Activated T-cell treated with anti-CD3 and anti-CD28 coated beads, Interleukin-2, amount 50 U/mL, for 48 hours (primary cell): ENCODE measurements at regions not wholly inside any gene's neighbourhood (a gene's known extent, or its start where the extent isn't known, plus 50 kb on each side); places are given as distances from the start of the nearest gene placed in this dataset.
"Not testable (repeated sequence)": the region's sequence is repeated elsewhere in the genome, so short reads cannot be mapped to it uniquely, and the experiment has no call there.

Experiments used
- DNase-seq, 2 experiments: peaks; one replicate each; pipeline ENCODE4 v3.0.0-alpha.2; 2020

DNA sequence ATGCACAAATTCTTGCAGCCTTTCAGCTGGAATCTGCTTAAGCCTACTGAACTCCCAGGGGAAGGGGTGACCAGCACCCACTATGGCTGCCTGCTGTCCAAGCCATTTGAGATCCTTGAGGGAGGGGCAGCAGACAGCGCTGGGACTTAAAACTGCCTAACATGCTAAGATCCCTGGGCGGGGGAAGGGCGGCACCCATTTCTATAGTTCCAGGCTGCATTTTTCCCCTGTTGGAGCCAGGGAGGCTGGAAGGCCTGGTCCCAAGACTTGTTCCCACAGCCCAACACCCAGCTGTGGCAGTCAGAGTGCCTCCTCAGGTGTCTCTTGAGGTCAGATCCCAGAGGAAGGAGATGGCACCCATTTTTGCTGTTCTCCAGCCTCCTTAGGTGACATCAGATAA, 1061.3 kb upstream of the COX7C start:
- DNase-seq: no peak

DNA sequence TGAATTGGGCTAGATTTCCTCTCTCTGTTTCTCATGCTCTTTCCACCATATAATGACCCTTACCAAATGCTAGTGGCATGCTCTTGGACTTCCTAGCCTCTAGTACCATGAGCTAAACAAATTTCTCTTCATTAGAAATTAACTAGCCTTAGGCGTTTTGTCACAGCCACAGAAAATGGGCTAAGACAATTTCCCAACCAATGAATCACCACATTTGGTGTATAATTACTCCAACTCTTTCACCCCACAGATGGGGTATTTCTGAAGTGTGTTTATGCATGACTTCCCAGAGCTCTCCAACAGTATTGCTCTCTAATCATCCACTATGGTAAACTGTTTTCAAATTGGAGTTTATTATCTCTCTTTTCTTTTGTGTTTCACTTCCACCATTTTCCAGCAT, 1041.1 kb upstream of the COX7C start:
- no peak for DNase-seq

DNA sequence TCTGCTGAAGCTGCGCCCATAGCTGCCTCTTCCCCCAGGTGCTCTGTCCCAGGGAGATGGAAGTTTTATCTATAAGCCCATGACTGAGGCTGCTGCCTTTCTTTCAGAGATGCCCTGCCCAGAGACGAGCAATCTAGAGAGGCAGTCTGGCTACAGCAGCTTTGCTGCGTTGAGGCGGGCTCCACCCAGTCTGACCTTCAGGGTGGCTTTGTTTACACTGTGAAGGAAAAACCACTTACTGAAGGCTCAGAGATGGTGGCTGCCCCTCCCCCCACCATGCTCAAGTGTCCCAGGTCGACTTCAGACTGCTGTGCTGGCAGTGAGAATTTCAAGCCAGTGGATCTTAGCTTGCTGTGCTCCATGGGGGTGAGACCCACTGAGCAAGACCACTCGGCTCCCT, 1029.9 kb upstream of the COX7C start:
- DNase-seq: not testable (repeated sequence)

DNA sequence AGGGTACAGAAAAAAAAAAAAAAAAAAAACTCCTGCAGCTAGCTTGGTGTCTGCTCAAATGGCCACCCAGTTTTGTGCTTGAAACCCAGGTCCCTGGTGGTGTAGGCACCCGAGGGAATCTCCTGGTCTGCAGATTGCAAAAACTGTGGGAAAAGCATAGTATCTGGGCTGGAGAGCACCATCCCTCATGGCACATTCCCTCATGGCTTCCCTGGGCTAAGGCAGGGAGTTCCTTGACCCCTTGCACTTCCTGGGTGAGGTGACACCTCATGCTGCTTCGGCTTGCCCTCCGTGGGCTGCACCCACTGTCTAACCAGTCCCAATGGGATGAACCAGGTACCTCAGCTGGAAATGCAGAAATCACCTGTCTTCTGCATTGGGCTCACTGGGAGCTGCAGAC, 1029.5 kb upstream of the COX7C start:
- not testable (repeated sequence) for DNase-seq

DNA sequence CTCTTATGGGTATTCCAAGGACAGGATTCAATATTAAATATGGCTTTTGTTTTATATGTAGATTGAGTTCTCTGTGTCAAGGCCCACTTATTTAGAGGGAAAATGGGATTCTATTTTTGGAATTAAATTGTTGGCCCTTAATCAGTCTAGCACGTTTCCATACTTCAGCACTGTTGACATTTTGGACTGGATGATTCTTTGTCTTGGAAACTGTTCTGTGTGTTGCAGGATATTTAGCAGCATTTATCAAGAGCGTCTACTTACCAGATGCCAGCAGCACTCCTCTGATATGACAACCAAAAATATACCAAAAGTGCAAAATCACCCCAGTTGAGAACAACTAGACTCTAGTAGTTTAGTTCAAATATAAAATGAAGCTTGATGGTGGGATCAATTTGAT, 1027.0 kb upstream of the COX7C start:
- DNase-seq: no peak

DNA sequence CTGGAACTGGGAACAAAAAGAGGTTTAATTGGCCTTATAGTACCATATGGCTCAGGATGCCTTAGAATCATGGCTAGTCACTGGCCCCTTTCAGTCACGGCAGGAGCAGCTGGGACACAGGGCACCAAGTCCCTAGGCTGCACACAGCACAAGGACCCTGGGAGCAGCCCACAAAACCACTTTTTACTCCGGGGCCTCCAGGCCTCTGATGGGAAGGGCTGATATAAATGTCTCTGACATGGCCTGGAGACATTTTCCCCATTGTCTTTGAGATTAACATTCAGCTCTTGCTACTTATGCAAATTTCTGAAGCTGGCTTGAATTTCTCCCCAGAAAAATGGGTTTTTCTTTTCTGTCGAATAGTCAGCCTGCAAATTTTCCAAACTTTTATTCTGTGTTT, 1026.4 kb upstream of the COX7C start:
- no peak for DNase-seq

DNA sequence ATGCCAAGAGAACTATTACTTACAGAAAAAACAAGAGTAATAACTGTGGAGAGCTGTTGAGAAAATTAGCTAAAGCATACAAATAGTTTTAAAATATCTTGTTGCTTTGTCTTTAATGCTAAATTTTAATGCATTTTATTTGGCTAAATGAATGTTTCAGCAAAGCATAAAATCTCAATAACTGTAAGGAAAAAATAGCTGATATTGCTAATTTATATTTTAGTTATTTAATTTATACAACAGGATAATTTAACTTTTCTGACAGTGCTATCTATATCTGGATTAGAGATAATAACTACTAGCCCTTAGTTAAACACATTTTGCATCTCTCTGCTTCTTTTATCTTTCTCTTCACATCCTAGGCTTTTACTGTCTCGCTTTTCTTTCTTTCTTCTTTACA, 1014.9 kb upstream of the COX7C start:
- DNase-seq: no peak

DNA sequence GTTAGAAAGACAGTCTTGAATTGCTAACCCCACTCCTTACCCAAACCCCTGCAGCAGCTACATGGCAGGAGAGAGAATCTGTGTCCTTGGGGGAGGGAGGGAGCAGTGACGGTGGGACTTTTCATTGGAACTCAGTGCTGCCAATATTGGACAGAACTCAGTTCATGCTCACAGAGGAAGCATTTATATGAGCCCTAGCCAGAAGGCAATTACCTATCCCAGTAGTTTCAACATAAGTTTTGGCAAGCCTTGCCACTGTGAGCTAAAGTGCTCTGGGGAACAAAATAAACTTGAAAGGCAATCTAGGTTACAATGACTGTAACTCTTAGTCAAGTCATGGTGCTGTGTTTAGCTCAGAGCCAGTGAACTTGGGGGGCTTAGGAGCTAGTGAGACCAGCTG, 1013.4 kb upstream of the COX7C start:
- no peak for DNase-seq

DNA sequence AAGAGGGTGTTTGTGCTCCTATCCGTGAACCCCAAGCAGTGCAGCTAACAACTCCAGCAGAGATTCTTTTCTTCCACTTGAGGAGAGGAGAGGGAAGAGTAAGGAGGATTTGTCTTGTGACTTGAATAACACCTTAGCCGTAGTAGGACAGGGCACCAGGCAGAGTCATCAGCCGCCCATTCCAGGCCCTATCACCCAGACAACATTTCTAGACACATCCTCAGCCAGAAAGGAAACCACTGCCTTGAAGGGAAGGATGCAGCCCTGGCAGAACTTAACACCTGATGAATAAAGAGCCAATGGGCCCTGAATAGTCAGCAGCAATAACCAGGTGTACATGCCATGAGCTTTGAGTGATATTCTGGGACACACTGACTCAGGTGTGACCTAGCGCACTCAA, 1013.0 kb upstream of the COX7C start:
- no peak for DNase-seq

DNA sequence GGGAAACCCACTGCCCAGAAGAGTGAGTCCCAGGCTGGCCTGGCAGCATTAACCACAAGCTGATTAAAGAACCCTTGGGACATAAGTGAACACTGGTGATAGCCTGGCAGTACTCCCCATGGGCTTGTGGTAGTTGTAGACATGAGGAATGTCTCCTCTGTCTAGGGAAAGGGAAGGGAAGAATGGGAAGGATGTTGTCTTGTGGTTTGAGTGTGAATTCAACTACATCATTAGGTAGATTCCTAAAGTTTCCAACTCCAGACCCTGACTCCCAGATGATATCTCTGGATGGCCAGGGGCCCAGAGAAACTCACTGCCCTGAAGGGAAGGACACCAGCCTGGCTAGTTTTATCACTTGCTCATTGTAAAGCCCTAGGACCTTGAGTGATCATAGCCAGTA, 1012.4 kb upstream of the COX7C start:
- no peak for DNase-seq

DNA sequence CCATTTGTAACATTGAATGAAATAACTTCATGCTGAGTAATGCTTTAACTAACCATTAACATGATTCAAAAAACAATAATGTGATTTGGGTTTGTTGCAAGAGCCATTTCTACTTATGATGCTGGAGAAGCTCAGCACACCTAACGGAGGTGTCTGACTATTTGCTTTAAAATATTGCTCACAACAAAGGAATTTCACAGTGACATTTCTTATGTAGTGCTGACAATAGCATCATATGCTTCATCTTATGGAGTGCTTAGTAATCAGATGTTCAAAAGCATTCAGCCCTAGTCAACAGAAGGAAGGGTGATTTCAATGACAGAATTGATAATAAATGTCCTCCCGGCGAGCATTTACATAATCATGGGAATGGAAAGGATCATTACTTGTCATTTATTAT, 1003.3 kb upstream of the COX7C start:
- DNase-seq: no peak

DNA sequence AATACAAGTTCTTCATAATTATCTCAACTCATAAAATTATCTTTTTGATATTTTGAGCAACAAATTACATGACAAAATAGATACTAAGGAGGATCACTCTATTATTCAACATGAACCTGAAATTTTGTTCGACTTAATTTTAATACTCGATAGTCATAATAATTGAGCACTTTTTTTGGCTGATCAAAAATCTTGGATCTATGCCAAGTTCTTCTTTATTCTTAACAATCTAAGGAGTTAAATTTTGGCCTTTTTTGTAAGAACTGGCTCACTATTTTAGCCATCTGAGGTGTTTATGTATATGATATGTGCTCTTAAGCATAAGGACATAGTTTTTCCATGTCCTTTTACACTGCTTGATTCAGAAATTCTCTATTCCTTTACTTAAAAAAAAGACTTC, 996.1 kb upstream of the COX7C start:
- no peak for DNase-seq

DNA sequence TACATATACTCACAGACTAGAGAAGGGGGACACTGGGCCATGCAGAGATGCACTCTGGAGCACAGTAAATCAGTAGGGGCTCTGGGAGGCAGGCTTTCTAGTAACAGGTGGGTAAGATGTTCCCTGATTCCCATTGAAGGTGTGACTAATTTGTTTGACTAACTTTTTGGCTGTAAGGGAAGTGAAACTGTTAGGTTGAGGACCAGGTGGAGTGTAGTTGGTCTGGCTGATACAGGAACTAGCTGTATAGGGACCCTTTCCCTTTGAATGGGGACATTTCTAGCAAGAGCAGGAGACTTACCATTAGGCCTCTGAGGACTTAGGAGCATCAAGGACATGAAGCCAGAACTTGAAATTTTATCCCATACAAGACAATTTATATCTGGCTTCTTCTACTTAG, 989.6 kb upstream of the COX7C start:
- DNase-seq: no peak

DNA sequence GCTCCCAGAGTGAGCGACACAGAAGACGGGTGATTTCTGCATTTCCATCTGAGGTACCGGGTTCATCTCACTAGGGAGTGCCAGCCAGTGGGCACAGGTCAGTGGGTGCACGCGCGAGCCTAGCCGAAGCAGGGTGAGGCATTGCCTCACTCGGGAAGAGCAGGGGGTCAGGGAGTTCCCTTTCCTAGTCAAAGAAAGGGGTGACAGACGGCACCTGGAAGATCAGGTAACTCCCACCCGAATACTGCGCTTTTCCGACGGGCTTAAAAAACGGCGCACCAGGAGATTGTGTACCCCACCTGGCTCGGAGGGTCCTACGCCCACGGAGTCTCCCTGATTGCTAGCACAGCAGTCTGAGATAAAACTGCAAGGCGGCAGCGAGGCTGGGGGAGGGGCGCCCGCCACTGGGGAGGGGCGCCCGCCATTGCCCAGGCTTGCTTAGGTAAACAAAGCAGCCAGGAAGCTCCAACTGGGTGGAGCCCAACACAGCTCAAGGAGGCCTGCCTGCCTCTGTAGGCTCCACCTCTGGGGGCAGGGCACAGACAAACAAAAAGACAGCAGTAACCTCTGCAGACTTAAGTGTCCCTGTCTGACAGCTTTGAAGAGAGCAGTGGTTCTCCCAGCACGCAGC, 979.1 kb upstream of the COX7C start:
- DNase-seq: not testable (repeated sequence)

DNA sequence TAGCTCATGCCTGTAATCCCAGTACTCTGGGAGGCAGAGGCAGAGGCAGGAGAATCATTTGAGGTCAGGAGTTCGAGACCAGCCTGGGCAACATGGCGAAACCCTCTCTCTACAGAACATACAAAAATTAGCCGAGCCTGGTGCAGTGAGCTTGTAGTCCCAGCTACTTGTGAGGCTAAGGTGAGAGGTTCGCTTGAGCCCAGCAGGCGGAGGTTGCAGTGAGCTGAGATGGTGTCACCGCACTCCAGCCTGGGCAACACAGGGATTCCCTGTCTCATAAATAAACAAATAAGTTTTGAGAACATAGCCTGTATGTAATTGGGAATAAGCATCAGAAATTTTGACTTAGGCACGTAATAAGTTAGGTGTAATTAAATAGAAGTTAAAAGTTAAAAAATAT, 971.7 kb upstream of the COX7C start:
- DNase-seq: no peak

DNA sequence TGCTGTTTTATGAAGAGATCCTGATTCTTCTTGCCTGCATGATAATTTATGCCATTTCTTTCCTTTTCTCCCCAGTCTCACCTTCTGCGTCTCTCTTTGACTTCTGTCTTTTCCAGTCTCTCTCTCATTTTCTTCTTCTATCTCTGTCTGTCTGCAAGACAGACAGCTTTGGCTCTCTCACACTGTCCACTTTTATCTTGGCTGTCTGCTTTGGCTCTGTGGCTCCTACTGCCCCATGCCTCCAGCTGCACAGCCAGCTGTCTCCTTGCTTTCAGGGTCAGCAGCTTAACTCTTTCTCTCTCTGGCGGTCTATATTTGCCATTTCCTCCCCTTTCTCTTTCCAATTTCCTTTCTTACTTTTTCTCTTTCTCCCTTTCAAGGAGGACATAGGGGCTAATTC, 971.1 kb upstream of the COX7C start:
- no peak for DNase-seq

DNA sequence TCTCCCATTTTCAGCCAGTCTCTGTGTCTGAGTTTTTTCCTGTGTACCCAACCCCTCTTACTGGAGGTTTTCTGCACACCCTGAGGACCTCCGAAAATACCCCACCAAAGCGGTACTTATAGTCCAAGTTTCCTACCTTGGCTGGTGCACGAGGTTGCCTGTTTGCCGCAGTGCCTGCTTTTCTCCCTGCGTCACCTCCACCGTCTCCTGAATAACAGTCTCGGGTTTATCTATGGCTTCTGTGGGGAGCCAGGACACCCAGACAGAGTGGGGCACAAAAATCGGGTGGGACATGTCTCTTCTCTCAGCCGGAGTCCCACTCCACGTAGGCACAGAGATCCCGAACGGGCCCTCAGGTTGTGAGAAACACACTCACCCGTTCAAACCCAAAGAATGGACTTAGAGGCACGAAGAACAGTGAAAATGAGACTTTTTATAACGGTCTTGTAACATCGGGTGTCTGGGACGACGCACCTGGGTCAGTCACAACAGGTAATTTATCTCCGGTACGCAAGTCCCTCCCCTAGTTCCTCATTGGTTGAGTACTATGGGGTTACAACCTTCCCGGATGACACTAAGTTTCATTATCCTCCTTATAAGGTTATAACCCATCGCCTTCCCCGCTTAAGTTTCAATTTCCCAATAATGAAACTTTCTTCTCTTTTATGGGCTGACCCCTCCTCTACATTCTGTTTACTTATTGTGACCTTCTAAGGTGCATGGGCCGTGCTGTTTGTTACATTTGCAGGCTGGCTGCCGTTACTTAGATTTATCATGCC, 970.2 kb upstream of the COX7C start:
- no peak for DNase-seq

DNA sequence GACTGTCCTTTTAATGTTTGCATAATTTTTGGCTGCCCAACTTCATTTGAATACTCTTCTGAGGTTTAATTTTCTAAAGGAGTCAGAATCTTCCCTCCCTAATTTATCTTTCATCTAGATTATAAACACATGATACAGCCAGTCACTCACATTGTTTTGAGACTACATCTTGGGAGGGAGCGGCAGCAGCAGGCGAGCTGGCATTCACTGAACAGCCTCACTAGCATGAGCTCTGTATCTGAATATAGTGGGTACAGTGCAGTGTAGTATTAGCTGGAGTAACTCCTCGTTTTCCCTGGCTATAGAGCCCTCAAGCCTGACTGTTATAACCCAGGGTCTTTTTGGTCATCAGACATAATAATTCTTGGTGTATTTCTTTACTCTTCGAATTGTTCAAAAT, 969.2 kb upstream of the COX7C start:
- no peak for DNase-seq

DNA sequence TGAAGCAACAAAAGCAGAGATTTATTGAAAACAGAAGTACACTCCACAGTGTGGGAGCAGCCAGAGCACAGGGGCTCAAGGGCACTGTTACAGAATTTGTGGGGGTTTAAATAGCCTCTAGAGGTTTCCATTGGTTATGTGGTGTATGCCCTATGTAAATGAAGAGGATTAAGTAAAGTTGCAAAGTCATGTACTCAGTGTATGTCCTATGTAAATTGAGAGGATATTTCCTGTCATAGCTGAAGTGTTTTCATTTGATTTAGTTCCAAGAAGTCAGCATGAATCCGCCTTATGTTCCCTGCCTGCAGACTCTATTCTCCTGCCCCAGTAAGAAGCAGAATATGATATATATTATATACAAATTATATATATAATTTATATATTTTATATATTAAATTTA, 966.0 kb upstream of the COX7C start:
- no peak for DNase-seq

DNA sequence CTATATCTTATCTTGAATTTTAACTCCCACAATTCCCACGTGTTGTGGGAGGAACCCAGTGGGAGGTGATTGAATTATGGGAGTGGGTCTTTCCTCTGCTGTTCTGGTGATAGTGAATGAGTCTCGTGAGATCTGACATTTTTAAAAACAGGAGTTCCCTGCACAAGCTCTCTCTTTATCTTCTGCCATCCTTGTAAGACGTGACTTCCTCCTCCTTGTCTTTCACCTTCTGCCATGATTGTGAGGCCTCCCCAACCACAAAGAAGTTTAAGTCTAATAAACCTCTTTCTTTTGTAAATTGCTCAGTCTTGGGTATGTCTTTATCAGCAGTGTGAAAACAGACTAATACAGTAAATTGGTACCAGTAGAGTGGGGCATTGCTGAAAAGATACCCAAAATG, 963.6 kb upstream of the COX7C start:
- DNase-seq: not testable (repeated sequence)

DNA sequence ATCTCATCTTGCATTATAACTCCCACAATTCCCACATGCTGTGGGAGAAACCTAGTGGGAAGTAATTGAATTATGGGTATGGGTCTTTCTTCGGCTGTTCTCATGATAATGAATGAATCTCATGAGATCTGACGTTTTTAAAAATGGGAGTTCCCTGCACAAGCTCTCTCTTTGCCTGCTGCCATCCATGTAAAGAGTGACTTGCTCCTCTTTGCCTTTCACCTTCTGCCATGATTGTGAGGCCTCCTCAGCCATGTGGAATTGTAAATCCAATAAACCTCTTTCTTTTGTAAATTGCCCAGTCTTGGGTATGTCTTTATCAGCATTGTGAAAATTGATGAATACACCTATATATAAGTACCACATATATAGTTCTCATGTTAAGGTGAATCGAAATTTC, 961.7 kb upstream of the COX7C start:
- no peak for DNase-seq

DNA sequence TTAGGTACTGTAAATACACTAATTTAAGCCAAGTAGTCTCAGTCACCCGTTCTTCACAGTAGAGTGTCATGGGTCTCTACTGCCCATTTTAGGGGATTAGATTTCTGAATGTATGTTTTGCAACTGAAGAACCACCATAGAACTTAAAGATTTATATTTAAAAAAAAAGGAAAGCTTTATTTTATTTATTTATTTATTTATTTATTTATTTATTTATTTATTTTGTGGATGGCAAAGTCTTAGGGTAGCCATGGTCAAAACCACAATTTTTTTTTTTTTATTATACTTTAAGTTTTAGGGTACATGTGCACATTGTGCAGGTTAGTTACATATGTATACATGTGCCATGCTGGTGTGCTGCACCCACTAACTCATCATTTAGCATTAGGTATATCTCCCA, 960.4 kb upstream of the COX7C start:
- DNase-seq: not testable (repeated sequence)

DNA sequence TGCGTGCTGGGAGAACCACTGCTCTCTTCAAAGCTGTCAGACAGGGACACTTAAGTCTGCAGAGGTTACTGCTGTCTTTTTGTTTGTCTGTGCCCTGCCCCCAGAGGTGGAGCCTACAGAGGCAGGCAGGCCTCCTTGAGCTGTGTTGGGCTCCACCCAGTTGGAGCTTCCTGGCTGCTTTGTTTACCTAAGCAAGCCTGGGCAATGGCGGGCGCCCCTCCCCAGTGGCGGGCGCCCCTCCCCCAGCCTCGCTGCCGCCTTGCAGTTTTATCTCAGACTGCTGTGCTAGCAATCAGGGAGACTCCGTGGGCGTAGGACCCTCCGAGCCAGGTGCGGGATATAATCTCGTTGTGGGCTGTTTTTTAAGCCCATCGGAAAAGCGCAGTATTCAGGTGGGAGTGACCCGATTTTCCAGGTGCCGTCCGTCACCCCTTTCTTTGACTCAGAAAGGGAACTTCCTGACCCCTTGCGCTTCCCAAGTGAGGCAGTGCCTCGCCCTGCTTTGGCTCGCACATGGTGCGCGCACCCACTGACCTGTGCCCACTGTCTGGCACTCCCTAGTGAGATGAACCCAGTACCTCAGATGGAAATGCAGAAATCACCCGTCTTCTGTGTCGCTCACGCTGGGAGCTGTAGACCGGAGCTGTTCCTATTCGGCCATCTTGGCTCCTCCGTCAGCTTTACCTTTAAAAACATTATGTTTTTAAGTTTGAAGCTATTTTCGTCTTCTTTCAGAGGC, 954.6 kb upstream of the COX7C start:
- not testable (repeated sequence) for DNase-seq

DNA sequence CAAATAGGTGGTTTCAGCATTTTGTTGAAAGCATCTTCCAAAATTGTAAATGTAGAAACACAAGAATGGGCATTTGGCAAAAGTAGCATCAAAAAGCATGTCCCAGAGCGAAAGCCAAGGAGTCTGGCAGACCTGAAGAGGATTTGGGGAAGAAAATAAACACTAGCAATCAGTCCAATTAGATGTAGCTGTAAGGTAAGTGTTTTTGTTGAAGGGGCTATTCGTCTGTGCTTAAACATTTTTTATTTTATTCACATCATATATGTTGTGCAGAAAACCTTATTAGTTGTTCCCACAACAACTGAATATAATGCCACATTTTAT, 954.1 kb upstream of the COX7C start:
- no peak for DNase-seq
